Endothelial cell of umbilical vein (primary cell): ENCODE measurements at regions not wholly inside any gene's neighbourhood (a gene's known extent, or its start where the extent isn't known, plus 50 kb on each side); places are given as distances from the start of the nearest gene placed in this dataset.

Experiments
- BruUV-seq: library from RNA; stranded (reverse); fragments of 400-500 nt; replicated peaks from 2 replicates; lab custom pipeline; 2021; lab: Mats Ljungman, UMichigan
- CTCF ChIA-PET: fragments of 300-600, 350-600 bp; sonication (Branson Sonifier 250); formaldehyde crosslinking; loops from one replicate; lab custom pipeline; 2021; ENCODE audit warnings: antibody characterized with exemption, inconsistent platforms; lab: Charles Lee
- POLR2A ChIA-PET: fragments of 300-600, 350-600 bp; sonication (Branson Sonifier 250); formaldehyde crosslinking; loops from one replicate; lab custom pipeline; 2021; ENCODE audit warnings: antibody characterized with exemption, inconsistent platforms; lab: Charles Lee
- DNase-seq: peaks from one replicate; pipeline ENCODE4 v3.0.0-alpha.2; 2011; ENCODE audit warnings: low read depth, low spot score
- FAIRE-seq: peaks from 2 replicates; lab custom pipeline; 2011; peaks lifted over from hg19 to GRCh38; lab: Jason Lieb, UNC
- H2AFZ ChIP-seq: 2 replicates; pipeline ENCODE4 v1.6.0; 2012; ENCODE audit warnings: low read depth, low read length, control low read depth, inconsistent platforms
- H3K27ac ChIP-seq: 2 replicates; pipeline ENCODE4 v1.5.1; 2011; ENCODE audit warnings: low read depth, mild to moderate bottlenecking, control low read depth, low read length, moderate library complexity; ENCODE audit not compliant: insufficient read depth
- H3K27me3 ChIP-seq, 2 experiments: 2 replicates each; pipeline versions ENCODE4 v1.6.0 to v1.6.1; 2011; ENCODE audit warnings: low read length in 2 of 2, mixed read lengths in 1 of 2; ENCODE audit not compliant: control insufficient read depth in 2 of 2, insufficient read depth in 2 of 2
- H3K36me3 ChIP-seq, 2 experiments: 2 replicates in 1 of 2; 3 replicates in 1 of 2; pipeline ENCODE4 v1.5.1; 2011; ENCODE audit warnings: low read length in 2 of 2, mild to moderate bottlenecking in 1 of 2, moderate library complexity in 1 of 2; ENCODE audit not compliant: control insufficient read depth in 2 of 2, insufficient read depth in 2 of 2; ENCODE audit errors: extremely low read depth in 1 of 2
- H3K4me1 ChIP-seq: 3 replicates; pipeline ENCODE4 v1.5.1; 2011; ENCODE audit warnings: mild to moderate bottlenecking, low read length; ENCODE audit not compliant: control insufficient read depth, insufficient read depth; ENCODE audit errors: extremely low read depth
- H3K4me2 ChIP-seq: 2 replicates; pipeline ENCODE4 v1.6.1; 2011; ENCODE audit warnings: low read length, control low read depth, mixed read lengths; ENCODE audit not compliant: insufficient read depth
- H3K4me3 ChIP-seq, 3 experiments: fragments of 200-600 bp in 1 of 3; sonication (generic), shearing (Covaris generic) in 1 of 3; replicated peaks in 1 of 3; 2 replicates each; pipeline ENCODE4 v1.5.1; 2011 to 2016; ENCODE audit warnings: control low read depth in 3 of 3, low read length in 3 of 3, mild to moderate bottlenecking in 2 of 3, inconsistent platforms in 1 of 3, low read depth in 1 of 3, moderate library complexity in 1 of 3; ENCODE audit not compliant: insufficient read depth in 1 of 3
- H3K79me2 ChIP-seq: 2 replicates; pipeline ENCODE4 v1.6.0; 2012; ENCODE audit warnings: low read length, inconsistent platforms; ENCODE audit not compliant: control insufficient read depth, insufficient read depth
- H3K9ac ChIP-seq: replicated peaks from 2 replicates; pipeline ENCODE3; 2011; ENCODE audit warnings: low read length, control low read depth; ENCODE audit not compliant: insufficient read depth; ENCODE audit errors: extremely low read depth
- H3K9me1 ChIP-seq: replicated peaks from 3 replicates; pipeline ENCODE4 v1.6.0; 2011; ENCODE audit warnings: mild to moderate bottlenecking, low read length; ENCODE audit not compliant: control insufficient read depth, insufficient read depth; ENCODE audit errors: extremely low read depth
- H3K9me3 ChIP-seq: replicated peaks from 2 replicates; pipeline ENCODE4 v1.5.1; 2012; ENCODE audit warnings: low read length, inconsistent platforms; ENCODE audit not compliant: control insufficient read depth, insufficient read depth
- H4K20me1 ChIP-seq: replicated peaks from 2 replicates; pipeline ENCODE3; 2011; ENCODE audit warnings: mild to moderate bottlenecking, low read length; ENCODE audit not compliant: control insufficient read depth, insufficient read depth; ENCODE audit errors: extremely low read depth
- CTCF ChIP-seq, 2 donors: IDR thresholded peaks; 1 replicate in 1 of 2; 2 replicates in 1 of 2; pipeline ENCODE4 v1.5.1; 2011; ENCODE audit warnings: low read length in 2 of 2, mild to moderate bottlenecking in 2 of 2, moderate library complexity in 2 of 2, control low read depth in 1 of 2, inconsistent platforms in 1 of 2, low read depth in 1 of 2; ENCODE audit not compliant: insufficient read depth in 1 of 2; ENCODE audit errors: extremely low read depth in 1 of 2
- EZH2 ChIP-seq: IDR thresholded peaks from 2 replicates; pipeline ENCODE4 v1.6.1; 2012; ENCODE audit warnings: borderline replicate concordance, low read depth, mild to moderate bottlenecking, moderate library complexity, low read length, inconsistent platforms; ENCODE audit not compliant: severe bottlenecking
- FOS ChIP-seq: IDR thresholded peaks from 2 replicates; pipeline ENCODE4 v1.6.1; 2011; ENCODE audit warnings: mild to moderate bottlenecking, low read length, moderate library complexity, borderline replicate concordance; ENCODE audit not compliant: insufficient read depth
- GATA2 ChIP-seq: IDR thresholded peaks from 2 replicates; pipeline ENCODE4 v1.7.0; 2011; ENCODE audit warnings: low read depth, mild to moderate bottlenecking, moderate library complexity, mixed read lengths, low read length; ENCODE audit not compliant: insufficient read length, insufficient read depth
- JUN ChIP-seq: IDR thresholded peaks from 2 replicates; pipeline ENCODE4 v1.6.1; 2011; ENCODE audit warnings: borderline replicate concordance, low read depth; ENCODE audit not compliant: insufficient read length, insufficient read depth
- MAX ChIP-seq: IDR thresholded peaks from 2 replicates; pipeline ENCODE4 v1.6.1; 2011; ENCODE audit not compliant: insufficient read depth, insufficient read length
- MYC ChIP-seq: IDR thresholded peaks from one replicate; pipeline ENCODE4 v1.6.1; 2011; ENCODE audit warnings: mild to moderate bottlenecking, low read depth, low read length
- POLR2A ChIP-seq: IDR thresholded peaks from 2 replicates; pipeline ENCODE4 v1.6.1; 2012; ENCODE audit warnings: low read depth, mild to moderate bottlenecking, control low read depth, low read length
- POLR2AphosphoS5 ChIP-seq: IDR thresholded peaks from 2 replicates; pipeline ENCODE4 v1.6.1; 2012; ENCODE audit warnings: low read depth, mild to moderate bottlenecking, control low read depth, low read length, moderate library complexity; ENCODE audit not compliant: insufficient read depth
- dilution Hi-C: fragments of 300-500 bp; cut with MboI; formaldehyde crosslinking; loops from one replicate; pipeline ENCODE4 v1.15.0; 2019; ENCODE audit warnings: low sequenced_read_pairs; ENCODE audit not compliant: extremely low pct_ligation_motif_present
- intact Hi-C: fragments of 100-400 bp; cut with micrococcal nuclease; formaldehyde crosslinking; loops from one replicate; pipeline ENCODE4 v1.10.0; 2022

GRCh38 chr10:130968511-130968910 lies 343.0 kb downstream of the TCERG1L start:
- H3K4me2 ChIP-seq: no peak overlapping the region
- no peaks in the 10 kb centered on the region for H3K79me2 ChIP-seq
- DNase-seq (no peak), FAIRE-seq (no peak)
- no peak overlapping the region for H3K4me3 ChIP-seq
- intact Hi-C loops (no loop called here), dilution Hi-C loops (no loop called here)
- BruUV-seq: no TSS peak
- H3K27ac ChIP-seq: no peak overlapping the region
- POLR2A ChIA-PET: no interaction called here
- H3K27me3 ChIP-seq: no peaks in the 10 kb centered on the region
- H2AFZ ChIP-seq: no peak overlapping the region
- no peak overlapping the region for H3K9ac ChIP-seq
- H3K4me1 ChIP-seq: no peaks in the 10 kb centered on the region
- CTCF ChIA-PET: no interaction called here
- no peaks in the 10 kb centered on the region for H3K36me3 ChIP-seq
- no peaks in the 10 kb centered on the region for H4K20me1 ChIP-seq
- TF ChIP-seq EZH2: no peak
- TF ChIP-seq MAX: no peak
- no peak for TF ChIP-seq POLR2AphosphoS5
- no peak for TF ChIP-seq GATA2
- TF ChIP-seq CTCF (IDR thresholded peaks at IDR 0.05; ENCODE audit: extremely low read depth in 1 of 2, insufficient read depth in 1 of 2, low read depth in 1 of 2, low read length in 2 of 2): no peak
- TF ChIP-seq MYC: no peak
- TF ChIP-seq FOS: no peak
- TF ChIP-seq JUN: no peak
- no peak for TF ChIP-seq POLR2A
- peaks cover 10% of the 10 kb centered on the region for H3K9me3 ChIP-seq
- H3K9me1 ChIP-seq: no peaks in the 10 kb centered on the region
